ENCODE measurements at regions not wholly inside any gene's neighbourhood (a gene's known extent, or its start where the extent isn't known, plus 50 kb on each side); places are given as distances from the start of the nearest gene placed in this dataset.

- no peak for DNase-seq
These were observed 178.8 kb upstream of the GLI2 start for GRCh38 chr2:120556911-120557310.

GRCh38 chr2:120558847-120559246 lies 176.8 kb upstream of the GLI2 start:
- no peak for DNase-seq

GRCh38 chr2:120559401-120559800 lies 176.3 kb upstream of the GLI2 start:
- no peak for DNase-seq

- no peak for DNase-seq
These were observed 175.3 kb upstream of the GLI2 start for GRCh38 chr2:120560330-120560729.

- DNase-seq = no peak
These were observed 174.2 kb upstream of the GLI2 start for GRCh38 chr2:120561379-120562035.

- DNase-seq = no peak
These were observed 173.3 kb upstream of the GLI2 start for GRCh38 chr2:120562218-120563005.

- DNase-seq = no peak
These were observed 172.1 kb upstream of the GLI2 start for GRCh38 chr2:120563616-120564015.

GRCh38 chr2:120564213-120565094 lies 171.2 kb upstream of the GLI2 start:
- no peak for DNase-seq

GRCh38 chr2:120565095-120565460 lies 170.6 kb upstream of the GLI2 start:
- DNase-seq = no peak

GRCh38 chr2:120565929-120566328 lies 169.7 kb upstream of the GLI2 start:
- no peak for DNase-seq

- DNase-seq = no peak
These were observed 169.2 kb upstream of the GLI2 start for GRCh38 chr2:120566331-120567035.

- DNase-seq = no peak
These were observed 168.5 kb upstream of the GLI2 start for GRCh38 chr2:120567128-120567527.

- no peak for DNase-seq
These were observed 167.3 kb upstream of the GLI2 start for GRCh38 chr2:120568089-120568974.

GRCh38 chr2:120568975-120569268 lies 166.7 kb upstream of the GLI2 start:
- no peak for DNase-seq

GRCh38 chr2:120570001-120570400 lies 165.7 kb upstream of the GLI2 start:
- DNase-seq = no peak

GRCh38 chr2:120570546-120570945 lies 165.1 kb upstream of the GLI2 start:
- DNase-seq = no peak

GRCh38 chr2:120571015-120571728 lies 164.5 kb upstream of the GLI2 start:
- no peak for DNase-seq

GRCh38 chr2:120572226-120572625 lies 163.4 kb upstream of the GLI2 start:
- no peak for DNase-seq

GRCh38 chr2:120574620-120575019 lies 161.0 kb upstream of the GLI2 start:
- no peak for DNase-seq

GRCh38 chr2:120575966-120576365 lies 159.7 kb upstream of the GLI2 start:
- no peak for DNase-seq

All from activated naive CD4-positive, alpha-beta T cell (primary cell).